Left renal cortex interstitium (tissue), 4 donors: ENCODE measurements at regions not wholly inside any gene's neighbourhood (a gene's known extent, or its start where the extent isn't known, plus 50 kb on each side); places are given as distances from the start of the nearest gene placed in this dataset.
"Not testable (repeated sequence)": the region's sequence is repeated elsewhere in the genome, so short reads cannot be mapped to it uniquely, and the experiment has no call there.

ENCODE experiments used
- DNase-seq, 4 donors: peaks; one replicate each; pipeline ENCODE4 v3.0.0-alpha.2; 2013; ENCODE audit warnings: low read depth in 4 of 4, low spot score in 2 of 4, missing footprints in 1 of 4

DNA sequence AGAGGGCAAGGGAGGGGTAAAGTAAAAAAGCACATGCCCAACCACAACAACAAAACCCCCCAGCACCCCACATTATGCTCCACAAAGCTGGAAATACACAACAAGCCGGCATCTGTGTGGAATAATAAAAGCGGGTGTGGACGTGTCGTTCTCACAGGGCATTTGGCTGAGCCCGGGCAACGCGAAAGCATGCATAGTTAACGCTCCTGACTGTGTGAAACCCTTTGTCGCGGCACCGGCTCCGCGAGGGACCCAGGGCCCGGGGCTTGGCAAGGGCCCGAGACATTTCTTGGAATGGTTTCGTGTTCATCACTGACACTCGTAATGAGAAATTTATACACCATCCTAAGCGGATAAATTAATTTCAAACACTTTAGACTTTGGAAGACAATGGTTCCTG lies 165.6 kb downstream of the INHBB start:
- DNase-seq = no peak

DNA sequence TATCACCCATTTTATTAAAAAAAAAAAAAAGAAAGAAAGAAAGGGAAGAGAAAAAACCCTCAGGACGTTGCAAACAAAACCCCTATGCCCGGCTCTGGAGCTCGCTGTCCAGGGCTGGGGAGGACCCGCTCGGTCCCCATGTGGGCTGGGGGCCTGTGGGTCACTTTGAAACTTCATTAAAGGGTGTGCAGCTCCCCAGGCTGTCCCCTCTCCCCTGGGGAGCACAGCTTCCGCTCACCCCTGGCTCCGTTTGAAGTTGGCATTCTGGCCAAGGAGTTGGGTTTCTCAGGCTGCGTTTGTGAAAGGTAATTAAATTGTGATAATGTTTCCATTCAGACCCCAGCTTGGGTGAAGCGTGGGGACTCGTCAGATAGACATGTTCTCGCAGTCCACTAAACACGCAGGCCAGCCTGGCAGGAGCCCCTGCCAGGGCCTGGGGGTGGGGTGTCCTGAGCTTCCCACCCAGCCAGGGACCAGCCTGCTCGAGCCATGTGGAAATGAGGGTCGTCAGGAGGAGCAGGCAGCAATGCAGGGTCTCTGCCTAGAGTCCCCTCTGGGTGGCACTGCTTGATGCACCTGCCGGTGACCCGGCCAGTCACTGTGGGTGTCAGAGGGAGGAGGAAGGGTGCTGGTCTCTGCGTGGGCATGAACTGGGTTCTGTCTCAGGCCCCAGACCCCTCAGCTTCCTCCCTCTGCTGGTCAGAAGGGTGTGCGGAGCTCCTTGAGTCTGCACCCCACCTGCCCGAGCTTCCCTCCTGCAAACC lies 166.2 kb downstream of the INHBB start:
- DNase-seq = no peak

DNA sequence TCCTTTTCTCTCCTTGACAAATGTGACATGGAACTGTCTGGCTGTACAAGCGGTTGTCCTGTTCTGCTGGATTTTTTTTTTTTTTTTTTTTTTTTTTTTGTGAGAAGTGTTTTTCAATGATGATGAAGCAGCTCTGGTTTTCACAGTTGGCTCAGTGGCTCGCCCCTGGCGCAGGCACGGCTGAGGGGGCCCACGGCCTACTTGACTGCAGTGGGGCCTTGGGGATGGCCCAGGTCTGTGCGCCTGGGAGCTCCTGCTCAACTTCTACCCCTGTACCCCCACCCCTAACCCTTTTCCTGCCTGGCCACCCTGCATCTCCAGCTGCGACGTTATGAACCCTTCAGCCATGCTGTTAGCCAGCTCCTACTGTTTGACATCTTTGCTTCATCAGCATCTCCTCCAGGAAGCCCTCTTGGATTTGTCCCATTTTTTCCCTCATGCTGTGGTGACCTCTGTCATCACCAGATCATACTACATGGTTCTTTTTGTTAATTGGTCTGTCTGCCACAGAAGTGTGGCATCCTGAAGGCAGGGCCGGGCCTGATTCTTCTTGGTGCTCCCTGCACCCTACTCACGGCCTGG lies 167.9 kb downstream of the INHBB start:
- no peak for DNase-seq

DNA sequence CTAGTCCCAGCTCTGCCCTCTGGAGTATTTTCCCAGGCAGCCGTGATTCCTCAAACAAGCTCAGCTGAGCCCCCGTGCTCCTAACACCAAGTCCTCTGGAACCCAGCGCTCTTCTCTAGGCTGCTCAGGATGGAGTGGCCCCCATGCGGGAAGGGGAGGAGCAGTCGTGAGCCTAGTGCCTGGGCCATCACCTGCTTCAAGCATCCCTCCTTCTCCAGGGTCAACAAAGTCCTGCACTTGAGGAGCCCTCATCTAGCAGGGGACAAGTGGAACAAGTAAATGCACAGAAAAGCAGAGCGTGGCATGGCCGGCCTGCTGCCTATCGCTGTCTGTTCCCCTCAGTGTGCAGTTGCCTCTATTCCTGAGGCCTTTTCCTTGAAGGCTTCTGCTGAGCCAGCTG lies 168.6 kb downstream of the INHBB start:
- no peak for DNase-seq

DNA sequence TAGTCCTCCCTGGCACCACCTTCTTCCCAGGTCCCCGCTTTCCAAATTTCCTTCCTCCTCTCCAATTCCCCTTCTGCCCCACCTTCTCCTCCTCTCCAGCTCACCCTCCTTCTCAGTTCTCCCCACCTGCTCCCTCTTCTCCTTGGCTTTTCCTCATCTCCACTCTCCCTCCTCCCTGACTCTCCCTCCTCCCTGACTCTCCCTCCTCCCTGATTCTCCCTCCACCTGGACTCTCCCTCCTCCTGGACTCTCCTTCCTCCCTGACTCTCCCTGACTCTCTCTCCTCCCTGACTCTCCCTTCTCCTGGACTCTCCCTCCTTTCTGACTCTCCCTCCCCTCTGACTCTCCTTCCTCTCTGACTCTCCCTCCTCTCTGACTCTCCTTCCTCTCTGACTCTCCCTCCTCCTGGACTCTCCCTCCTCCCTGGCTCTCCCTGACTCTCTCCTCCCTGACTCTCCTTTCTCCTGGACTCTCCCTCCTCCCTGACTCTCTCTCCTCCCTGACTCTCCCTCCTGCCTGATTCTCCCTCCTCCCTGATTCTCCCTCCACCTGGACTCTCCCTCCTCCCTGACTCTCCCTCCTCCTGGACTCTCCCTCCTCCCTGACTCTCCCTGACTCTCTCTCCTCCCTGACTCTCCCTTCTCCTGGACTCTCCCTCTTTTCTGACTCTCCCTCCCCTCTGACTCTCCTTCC lies 169.3 kb downstream of the INHBB start:
- not testable (repeated sequence) for DNase-seq

DNA sequence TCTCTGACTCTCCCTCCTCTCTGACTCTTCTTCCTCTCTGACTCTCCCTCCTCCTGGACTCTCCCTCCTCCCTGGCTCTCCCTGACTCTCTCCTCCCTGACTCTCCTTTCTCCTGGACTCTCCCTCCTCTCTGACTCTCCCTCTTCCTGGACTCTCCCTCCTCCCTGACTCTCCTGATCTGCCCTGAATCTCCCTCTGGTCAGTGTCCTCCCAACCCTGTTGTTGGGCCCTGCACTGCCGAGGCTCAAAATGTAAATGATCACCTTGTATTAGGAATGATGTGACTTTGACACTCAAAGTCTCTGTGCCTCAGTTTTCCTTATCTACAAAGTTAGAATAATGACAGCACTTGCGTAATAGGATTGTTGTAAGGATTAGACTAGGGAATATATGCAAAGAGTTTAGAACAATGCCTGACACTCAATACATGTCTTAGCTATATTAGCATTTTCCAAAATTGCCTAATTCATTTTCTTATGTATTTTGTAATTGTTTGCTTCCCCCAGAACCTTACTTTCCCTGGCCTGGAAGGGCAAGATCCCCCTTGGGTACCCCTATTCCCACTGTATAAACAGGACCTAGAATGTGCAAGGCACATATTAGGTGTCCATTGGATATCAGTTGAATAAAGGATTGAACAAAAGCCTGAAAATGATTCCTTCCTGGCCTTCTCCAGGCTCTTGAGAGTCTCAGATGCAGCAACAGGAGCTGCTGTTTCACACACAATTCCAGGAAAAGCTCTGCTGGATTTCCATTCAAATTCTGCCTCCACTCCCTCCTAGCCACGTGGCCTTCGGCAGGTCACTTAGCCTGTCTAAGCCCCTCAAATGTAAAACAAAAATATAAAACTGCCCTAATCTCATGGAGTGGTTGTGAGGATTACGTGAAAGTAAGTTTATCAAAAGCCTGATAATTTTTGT lies 170.1 kb downstream of the INHBB start:
- no peak for DNase-seq

DNA sequence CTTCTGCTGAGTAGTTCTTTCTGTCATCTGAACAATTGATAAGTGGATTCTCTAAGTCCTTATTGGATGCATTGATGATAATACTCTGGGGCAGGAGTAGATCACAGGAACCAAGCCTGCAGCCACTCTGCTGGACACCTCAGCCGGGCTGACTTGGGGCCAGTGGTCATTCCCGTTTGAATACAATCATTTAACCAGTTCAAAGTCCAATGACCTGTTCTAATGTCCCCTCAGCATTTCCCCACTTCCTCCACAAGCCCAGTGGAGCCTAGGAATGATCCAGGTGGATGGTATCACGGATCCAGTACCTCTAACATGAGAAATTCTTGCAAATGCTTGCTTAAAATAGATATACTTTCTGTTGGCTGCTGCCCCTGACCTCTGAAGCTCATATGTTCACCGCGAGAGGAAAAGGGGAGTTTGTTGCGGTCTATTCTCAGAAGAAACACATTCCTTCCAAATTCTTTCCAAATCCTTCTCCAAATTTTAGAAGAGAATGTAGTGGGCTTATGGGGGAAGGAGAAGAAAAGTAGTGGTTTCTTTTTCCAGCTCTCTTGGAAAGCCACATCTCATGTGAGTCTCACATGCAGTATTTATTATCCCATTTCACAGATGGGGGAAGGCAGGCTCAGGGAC lies 170.9 kb downstream of the INHBB start:
- no peak for DNase-seq

DNA sequence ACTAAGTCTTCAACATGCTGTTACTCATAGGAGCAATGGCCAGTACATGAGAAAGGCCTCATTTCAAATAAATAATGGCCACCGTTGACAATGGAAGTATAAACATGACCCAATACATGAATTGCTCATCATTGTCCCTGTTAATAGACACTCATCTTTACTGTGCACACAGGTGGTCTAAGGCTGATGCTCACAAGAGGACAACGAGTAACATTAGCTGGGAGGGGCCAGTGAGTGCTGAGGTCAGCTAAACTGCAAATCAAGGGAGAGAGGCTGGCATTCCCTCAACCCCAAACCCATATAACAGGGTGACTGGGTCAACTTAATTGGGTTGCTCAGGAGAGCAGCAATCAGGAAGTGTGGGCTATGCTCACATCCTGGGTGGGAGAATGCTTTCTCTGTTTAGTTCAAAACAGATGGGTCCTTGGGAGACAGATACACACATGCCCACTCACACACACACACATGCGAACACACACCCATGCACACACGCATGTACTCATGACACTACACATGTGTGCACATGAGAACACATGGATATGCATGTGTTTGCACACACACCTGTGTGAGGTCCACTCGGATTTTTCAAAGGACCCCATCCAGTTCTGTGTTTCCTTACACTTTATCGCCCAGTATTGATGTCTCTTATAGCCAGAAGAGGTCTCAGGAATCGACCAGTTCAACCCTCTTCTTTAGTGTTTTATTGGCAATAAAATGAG lies 172.0 kb downstream of the INHBB start:
- DNase-seq = no peak

DNA sequence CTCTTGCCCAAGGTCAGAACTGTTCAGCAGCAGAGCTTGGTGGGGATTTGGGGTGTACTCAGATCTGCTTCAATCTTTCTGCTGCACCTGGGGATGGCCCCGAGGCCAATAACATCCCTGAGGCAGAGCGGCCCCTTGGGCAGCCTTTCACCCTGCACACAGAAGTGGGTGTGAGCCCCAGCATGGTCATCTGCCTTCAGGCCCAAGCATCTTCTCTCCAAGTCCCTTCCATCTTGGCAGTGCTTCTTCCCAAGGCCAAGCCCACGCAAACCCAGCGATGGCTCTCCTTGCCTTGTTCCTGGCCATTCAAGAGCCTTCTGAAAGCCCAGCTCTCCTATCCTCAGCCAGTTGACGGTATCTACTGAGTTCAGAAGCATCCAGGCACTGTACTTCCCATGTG lies 172.9 kb downstream of the INHBB start:
- DNase-seq = no peak

DNA sequence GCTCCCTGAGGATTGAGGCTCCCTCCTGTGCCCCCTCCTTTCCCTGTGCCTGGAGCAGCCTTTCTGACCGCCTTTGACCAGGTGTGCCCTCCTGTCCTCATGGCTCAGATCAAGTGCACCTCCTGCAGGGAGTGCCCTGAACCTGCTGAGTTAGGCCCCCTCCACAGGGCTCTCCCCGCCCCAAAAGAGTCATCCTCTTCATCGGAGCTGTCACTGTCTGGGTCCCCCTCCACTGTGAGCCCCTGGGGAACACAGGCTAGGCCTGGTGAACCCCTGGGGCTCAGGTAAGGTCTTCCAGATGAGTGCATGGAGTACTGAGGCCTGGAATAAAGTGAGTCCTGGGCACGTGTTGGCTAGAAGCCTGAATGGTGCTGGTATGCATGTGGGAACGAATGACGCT lies 173.5 kb downstream of the INHBB start:
- DNase-seq = no peak

DNA sequence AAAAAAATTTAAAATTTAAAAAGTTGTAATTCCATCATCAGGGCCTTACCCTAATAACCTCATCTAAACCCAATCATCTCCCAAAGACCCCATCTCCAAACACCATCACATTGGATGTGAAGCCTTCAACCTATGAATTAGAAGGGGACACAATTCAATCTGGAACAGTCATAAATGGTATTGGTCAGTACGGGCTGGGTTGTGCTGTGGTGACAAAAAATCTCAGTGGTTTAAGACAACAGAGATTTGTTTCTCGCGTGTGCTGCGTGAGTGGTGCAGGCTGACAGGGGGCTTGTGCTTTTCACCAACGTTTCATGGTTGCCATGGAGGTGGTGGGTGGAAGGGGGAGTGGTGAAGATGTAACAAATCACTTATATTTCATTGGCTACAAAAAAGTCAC lies 174.5 kb downstream of the INHBB start:
- DNase-seq = no peak

DNA sequence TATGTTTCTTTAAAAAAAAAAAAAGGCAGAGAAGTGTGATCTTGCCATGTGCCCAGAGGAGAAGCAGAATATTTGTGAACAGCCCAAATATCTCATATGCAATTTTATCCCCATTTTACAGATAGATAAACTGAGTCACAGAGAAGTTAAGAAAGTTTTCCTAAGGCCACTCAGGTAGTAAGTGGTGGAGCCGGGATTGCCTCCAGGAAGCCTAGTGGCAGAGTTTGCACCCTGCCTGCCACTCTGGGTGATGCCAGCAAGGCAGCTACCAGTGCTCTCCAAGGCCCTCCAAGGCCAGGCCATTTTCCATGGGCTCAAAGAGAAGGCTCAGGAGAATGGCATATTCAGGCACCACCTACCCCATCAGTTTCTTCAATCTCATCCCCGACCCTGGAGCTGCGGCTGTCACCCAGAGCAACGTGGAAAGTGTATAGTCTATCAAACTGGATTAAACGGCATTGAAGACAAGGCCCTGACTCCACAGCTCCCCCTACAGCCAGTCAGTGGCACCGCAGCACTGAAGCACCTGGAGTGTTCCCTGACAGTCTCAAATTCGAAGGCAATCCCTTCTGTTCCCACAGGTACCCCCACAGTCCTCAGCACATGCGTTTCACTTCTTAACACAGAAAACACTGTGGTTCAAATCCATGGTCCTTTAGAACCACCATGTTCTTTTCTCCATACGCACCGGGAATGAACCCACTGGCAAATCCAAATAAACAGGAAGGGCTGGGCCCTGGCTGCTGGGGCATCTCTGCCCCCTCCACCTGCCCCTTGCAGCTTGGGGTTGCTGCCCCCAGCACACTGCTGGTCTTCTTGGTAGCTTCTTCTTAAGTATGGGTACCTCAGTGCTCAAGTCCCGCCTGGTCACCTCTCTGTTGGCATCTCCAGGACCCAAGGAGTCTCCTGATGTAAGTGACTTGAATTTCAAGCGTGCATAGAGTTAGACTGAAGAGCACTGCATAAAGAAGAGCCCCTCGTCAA lies 175.3 kb downstream of the INHBB start:
- no peak for DNase-seq

DNA sequence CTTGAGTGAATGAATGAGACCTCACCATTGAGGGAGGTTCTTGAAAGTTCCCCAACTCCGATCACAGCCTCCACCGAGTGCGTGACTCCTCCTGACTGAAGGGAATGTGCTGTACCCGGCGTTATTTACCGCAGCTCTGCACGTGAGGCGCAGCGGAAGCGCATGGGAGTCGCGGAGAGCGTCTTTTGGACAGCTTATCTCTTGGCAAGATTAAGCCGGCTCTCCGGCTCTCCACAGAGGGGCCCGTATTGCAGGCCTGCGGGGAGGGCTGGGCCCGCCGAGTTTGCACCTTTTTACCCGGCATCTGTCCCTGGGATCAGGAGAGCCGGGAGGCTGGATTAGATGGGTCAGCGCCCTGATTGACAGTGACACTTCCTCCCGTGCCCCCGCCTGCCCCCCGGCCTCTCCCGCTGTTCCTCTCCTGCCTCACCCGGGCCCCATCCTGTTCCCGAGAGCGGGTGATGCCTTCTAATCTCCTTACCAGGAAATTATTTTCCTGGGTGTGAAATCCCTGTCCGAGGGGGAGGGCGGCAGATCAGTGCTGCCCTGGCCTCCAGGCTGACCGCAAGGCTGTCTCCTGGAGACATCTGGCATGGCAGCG lies 176.3 kb downstream of the INHBB start:
- DNase-seq = no peak

DNA sequence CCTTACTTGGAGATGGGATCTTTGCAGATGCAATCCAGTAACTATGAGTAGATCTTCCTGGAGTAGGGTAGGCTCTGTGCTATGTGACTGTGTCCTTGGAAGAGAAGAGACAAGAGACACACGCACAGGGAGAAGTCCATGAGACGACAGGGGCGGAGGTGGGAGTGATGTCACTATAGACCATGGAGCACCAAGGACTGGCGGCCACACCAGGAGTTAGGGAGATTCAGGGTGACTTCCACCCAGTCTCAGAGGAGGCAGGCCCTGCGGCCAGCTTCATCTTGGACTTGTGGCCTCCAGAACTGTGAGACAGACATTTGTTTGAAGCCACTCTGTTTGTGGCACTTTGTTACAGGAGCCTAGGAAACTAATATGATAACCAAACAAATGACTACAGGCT lies 177.8 kb downstream of the INHBB start:
- DNase-seq = no peak

DNA sequence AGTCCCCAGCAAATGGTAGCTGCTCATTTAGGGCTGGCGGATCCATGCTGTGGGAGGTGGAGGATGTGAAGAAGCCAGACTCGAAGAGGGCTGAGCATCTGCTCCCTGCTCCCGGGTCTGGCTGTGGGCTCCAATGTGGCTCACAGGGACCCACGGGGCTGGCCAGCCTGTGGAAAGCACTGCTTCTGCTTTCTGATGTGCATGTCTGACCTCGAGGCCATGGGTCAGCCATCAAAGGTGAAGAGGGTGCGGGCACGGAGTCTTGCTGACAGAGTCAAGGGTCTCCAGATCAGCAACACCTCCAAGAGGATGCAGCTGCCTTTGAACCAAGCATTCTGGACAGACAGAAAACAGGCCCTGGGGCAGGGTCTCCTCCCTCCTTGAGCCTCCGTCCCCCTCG lies 178.2 kb downstream of the INHBB start:
- DNase-seq = no peak

DNA sequence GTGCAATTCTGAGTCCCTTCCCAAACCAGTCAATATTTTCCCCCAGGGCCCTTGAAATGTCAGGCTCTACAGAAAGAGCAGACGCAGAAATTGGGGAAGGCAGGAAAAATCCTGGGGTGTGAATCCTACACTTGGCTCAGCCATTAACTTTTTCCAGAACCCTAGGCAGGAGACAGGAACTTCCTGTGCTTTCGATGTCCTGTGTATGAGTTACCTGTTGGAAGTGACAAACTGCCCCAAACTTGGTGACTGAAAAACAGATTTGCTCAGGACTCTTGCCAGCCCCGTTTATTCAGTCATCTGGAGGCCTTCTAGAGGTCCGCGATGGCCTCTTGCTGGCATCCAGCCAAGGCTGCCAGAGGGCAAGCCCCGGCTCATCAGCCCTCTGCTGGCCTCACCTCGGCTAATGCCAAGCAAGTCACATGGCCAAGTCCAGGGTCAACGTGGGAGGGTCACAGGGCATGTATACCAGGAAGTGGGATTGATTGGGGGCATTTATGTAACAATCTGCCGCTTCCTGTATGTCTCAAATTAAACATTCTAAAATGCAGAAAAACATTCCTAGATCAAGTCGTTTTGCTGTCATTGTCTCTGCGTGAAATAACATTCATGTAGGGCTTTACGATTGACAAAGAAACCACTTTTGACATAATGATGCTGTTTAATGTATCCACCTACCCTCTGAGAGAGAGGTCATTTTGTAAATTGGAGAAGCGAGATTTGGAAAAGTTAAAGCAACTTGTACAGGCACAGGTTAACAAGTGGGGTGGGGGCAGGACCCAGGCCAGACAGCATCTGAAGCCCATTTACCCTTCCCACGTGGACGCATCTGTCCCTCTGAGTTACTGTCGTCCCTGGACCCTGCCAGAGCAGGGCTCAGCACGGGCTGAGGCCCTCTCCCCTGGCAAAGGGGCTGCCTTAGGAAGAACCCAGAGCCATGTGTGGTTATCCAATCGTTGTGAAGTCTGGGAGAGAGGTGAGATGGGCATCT lies 179.4 kb downstream of the INHBB start:
- no peak for DNase-seq

DNA sequence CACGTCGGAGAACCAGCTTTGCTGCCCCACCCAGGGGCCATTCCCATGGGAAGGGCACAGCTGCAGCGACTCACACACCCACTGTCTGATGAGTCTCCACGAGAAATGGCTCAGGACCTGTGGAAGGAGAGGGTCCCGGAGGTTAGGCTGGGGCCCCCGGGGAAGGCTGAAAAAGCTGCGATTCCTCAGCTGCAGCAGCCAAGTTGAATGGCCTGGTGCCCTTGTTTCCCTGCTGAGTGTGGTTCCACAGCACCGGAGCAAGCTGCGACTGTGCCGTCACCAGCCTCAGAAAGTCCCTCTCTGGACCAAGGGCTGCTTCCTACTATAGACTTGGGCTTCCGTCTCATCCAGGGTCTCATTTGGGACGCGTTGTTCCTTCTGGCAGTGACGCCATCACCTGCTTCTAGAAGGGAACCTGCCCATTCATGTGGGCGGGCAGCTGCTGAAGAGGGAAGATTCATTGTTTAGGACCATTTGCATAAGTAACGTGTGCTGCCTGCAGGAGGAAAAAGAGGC lies 180.2 kb downstream of the INHBB start:
- DNase-seq = no peak
